ENCODE measurements at regions not wholly inside any gene's neighbourhood (a gene's known extent, or its start where the extent isn't known, plus 50 kb on each side); places are given as distances from the start of the nearest gene placed in this dataset.

DNA sequence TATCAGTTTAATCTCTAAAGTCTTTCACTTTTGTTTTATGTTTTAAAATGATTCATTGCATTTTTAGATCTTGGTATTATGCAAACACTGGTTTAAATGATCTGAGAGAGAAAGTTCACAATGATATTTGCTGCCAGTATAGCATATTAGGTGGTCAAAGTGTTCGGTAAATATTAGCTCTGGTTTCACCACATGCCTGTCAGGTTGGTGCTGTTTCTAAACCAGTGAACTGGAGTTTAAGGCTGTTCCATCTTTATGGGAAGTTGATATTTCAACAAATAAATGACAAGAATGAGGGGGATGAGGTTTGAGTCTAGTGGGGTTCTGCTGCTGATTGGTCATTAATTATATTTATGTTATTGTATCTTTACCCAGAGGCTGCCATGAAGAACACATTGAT, 436.4 kb downstream of the DCDC2C start:
- Histone ChIP-seq H3K4me3 (ENCODE audit: low read length) (no peak overlapping the region), H3K27me3 (ENCODE audit: insufficient read depth, low read length) (no peaks in the 10 kb centered on the region), H3K9ac (ENCODE audit: low read depth, low read length) (no peak overlapping the region), H3K9me3 (ENCODE audit: insufficient read depth, low read depth, low read length) (no peaks in the 10 kb centered on the region), H3K4me1 (ENCODE audit: insufficient read depth, low read length) (no peaks in the 10 kb centered on the region), H3K36me3 (ENCODE audit: insufficient read depth, low read length) (no peaks in the 10 kb centered on the region), H3K27ac (ENCODE audit: low read depth, low read length) (no peak overlapping the region)
- WGBS = 94% methylated on average over 1 of the region's 1 CpG

DNA sequence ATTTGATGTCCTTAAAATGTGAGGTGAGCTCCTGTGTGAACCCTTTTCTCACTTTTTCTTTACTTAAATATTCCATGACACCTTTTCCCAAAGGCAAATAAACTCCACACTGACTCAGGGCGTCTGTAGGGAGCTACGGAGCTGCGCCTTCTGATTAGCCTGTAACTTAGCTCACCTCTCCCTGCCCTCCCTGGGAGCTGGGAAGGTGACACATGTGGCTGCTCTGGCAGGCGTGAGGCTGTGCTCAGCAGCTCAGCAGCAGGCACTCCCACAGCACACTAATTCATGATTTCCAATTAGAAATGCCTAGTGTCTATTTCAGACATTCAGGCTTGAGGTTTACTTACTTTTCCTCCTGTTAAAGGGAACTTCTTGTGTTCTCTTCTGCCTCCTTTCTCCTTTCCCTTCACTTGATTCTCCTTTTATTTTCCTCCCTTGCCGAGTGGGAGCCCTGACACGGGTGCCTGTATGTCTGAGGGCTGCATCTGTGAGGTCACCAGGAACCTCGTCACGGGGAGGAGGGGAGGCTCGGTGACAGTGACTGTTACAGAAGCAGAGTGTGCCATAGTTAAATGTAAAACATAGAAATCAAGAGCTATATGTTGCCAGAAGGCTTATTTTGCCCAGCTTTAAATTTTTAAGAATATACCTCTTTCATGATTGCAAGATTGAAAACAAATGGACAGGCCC, 437.1 kb downstream of the DCDC2C start:
- Histone ChIP-seq H3K36me3 (ENCODE audit: insufficient read depth, low read length) (no peaks in the 10 kb centered on the region), H3K27me3 (ENCODE audit: insufficient read depth, low read length) (no peaks in the 10 kb centered on the region), H3K9me3 (ENCODE audit: insufficient read depth, low read depth, low read length) (no peaks in the 10 kb centered on the region), H3K27ac (ENCODE audit: low read depth, low read length) (no peak overlapping the region), H3K9ac (ENCODE audit: low read depth, low read length) (no peak overlapping the region), H3K4me1 (ENCODE audit: insufficient read depth, low read length) (no peaks in the 10 kb centered on the region), H3K4me3 (ENCODE audit: low read length) (no peak overlapping the region)
- WGBS = 87% methylated on average over 9 of the region's 9 CpGs

DNA sequence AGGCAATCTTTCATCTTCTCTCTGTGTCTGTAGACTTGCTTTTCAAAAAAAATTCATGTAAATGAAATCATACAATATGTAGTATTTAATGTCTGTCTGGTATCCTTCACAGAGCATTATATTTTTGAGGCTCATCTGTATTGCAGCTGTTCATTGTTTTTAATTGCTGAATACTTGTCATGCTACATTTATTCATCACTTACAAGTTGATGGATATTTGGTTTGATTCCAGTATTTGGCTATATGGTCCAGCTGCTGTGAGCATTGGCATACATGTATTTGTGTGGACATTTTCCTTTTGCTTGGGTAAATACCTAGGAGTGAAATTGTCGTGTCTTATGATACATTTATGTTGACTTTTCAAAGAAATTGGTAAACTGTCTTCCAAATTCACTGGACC, 441.4 kb downstream of the DCDC2C start:
- H3K27ac ChIP-seq (ENCODE audit: low read depth, low read length) = no peak overlapping the region
- H3K9ac ChIP-seq (ENCODE audit: low read depth, low read length) = no peak overlapping the region
- peaks cover 12% of the 10 kb centered on the region; the same call in 1 of the 2 replicates for H3K9me3 ChIP-seq (ENCODE audit: insufficient read depth, low read depth, low read length)
- H3K4me3 ChIP-seq (ENCODE audit: low read length) = no peak overlapping the region
- no peaks in the 10 kb centered on the region for H3K36me3 ChIP-seq (ENCODE audit: insufficient read depth, low read length)
- H3K27me3 ChIP-seq (ENCODE audit: insufficient read depth, low read length) = no peaks in the 10 kb centered on the region
- 89% methylated on average over 1 of the region's 1 CpG for WGBS
- no peaks in the 10 kb centered on the region for H3K4me1 ChIP-seq (ENCODE audit: insufficient read depth, low read length)

GRCh38 chr2:4151521-4151920, 448.1 kb downstream of the DCDC2C start:
- Histone ChIP-seq H3K27ac (ENCODE audit: low read depth, low read length) (no peak overlapping the region), H3K36me3 (ENCODE audit: insufficient read depth, low read length) (no peaks in the 10 kb centered on the region), H3K4me1 (ENCODE audit: insufficient read depth, low read length) (no peaks in the 10 kb centered on the region; the same call in 1 of the 2 replicates), H3K9me3 (ENCODE audit: insufficient read depth, low read depth, low read length) (peaks cover 12% of the 10 kb centered on the region; the same call in 1 of the 2 replicates), H3K4me3 (ENCODE audit: low read length) (no peak overlapping the region), H3K27me3 (ENCODE audit: insufficient read depth, low read length) (no peaks in the 10 kb centered on the region), H3K9ac (ENCODE audit: low read depth, low read length) (no peak overlapping the region)
- 76% methylated on average over 1 of the region's 2 CpGs for WGBS

DNA sequence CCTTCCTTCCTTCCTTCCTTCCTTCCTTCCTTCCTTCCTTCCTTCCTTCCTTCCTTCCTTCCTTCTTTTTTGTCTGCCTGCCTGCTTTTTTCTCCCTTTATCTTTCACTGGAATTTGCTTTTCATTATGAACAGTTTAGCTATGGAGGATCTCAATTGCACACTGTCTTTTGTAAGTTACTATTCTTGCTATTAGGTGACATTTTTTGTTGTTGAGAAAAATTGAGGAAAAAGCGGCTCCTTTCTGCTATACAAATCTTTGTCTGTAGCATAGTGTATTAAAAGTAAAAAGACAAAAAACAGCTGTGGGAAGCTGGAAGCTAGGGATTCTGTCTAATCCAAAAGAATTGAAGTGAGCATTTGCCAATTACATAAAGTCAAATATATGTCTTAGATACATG, 448.7 kb downstream of the DCDC2C start:
- Histone ChIP-seq H3K27ac (ENCODE audit: low read depth, low read length) (no peak overlapping the region), H3K4me1 (ENCODE audit: insufficient read depth, low read length) (no peaks in the 10 kb centered on the region; the same call in 1 of the 2 replicates), H3K36me3 (ENCODE audit: insufficient read depth, low read length) (no peaks in the 10 kb centered on the region), H3K4me3 (ENCODE audit: low read length) (no peak overlapping the region), H3K27me3 (ENCODE audit: insufficient read depth, low read length) (no peaks in the 10 kb centered on the region), H3K9ac (ENCODE audit: low read depth, low read length) (no peak overlapping the region), H3K9me3 (ENCODE audit: insufficient read depth, low read depth, low read length) (peaks cover 12% of the 10 kb centered on the region; the same call in 1 of the 2 replicates)
- 100% methylated on average over 1 of the region's 1 CpG for WGBS

DNA sequence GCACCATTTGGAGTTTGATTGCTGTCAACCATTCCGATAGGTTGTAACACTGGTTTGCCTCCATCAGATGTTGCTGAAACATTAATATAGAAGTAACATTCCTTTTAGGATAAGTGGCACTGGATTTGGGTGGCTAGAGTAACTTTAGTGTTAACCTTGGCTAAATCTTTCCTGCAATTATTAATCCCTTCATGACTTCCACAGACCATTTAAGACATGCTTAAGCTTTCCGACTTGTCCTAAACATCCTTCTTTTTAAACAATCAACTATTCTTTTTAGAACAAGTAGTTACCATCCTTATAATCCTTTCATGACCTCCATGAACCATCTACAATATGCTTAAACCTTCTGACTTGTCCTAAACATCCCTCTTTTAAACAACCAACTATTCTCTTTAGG, 465.5 kb downstream of the DCDC2C start:
- Histone ChIP-seq H3K9me3 (ENCODE audit: insufficient read depth, low read depth, low read length) (peaks cover 11% of the 10 kb centered on the region), H3K36me3 (ENCODE audit: insufficient read depth, low read length) (no peaks in the 10 kb centered on the region)
- WGBS = no CpG with 5 or more reads among the region's 2 CpGs

DNA sequence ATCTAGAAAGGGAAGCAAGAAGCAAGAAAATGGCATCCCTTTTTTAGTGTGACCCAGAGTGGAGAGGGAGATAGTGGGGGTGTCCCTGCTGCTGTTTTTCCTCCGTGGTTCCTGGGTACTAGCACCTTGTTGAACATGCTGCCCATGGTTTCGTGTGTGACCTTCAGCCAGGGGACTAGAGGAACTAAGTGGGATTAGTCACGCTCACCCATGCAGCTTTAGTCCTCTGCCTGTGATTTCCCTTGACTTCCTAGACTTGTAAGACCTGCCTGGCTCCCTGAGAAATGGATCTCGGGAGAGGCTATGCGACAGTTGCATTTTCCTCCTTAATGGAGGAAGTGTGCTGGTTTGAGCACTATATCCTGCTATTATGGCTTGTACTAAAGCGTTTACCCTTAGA, 471.4 kb downstream of the DCDC2C start:
- H3K36me3 ChIP-seq (ENCODE audit: insufficient read depth, low read length) = no peaks in the 10 kb centered on the region
- H3K4me1 ChIP-seq (ENCODE audit: insufficient read depth, low read length) = no peaks in the 10 kb centered on the region
- H3K9ac ChIP-seq (ENCODE audit: low read depth, low read length) = no peak overlapping the region
- H3K27ac ChIP-seq (ENCODE audit: low read depth, low read length) = no peak overlapping the region
- peaks cover 21% of the 10 kb centered on the region for H3K9me3 ChIP-seq (ENCODE audit: insufficient read depth, low read depth, low read length)
- WGBS = no CpG with 5 or more reads among the region's 6 CpGs
- no peak overlapping the region for H3K4me3 ChIP-seq (ENCODE audit: low read length)
- H3K27me3 ChIP-seq (ENCODE audit: insufficient read depth, low read length) = no peaks in the 10 kb centered on the region

More for the DNA sequence above, 465.5 kb downstream of the DCDC2C start:
- Histone ChIP-seq H3K27me3 (ENCODE audit: insufficient read depth, low read length) (no peaks in the 10 kb centered on the region), H3K4me1 (ENCODE audit: insufficient read depth, low read length) (no peaks in the 10 kb centered on the region), H3K27ac (ENCODE audit: low read depth, low read length) (no peak overlapping the region), H3K9ac (ENCODE audit: low read depth, low read length) (no peak overlapping the region), H3K4me3 (ENCODE audit: low read length) (no peak overlapping the region)

DNA sequence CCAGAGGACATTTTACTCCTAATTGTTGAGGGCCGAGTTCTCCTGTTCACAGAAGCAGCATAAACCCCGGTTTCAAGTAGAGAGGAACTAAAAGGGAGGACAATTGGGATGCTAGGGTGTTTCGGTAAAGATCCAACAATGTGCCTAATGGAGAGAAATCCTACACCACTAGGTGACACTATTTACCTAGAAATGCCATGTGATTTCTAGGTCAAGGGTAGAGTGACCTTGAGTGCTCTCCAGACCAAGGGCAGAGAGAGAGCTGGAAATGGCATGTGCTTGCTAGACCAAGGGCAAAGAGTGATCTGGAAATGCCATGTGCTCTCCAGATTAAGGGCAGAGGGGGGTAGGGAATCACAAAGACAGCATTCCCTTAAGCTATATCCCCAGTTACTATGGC, 472.0 kb downstream of the DCDC2C start:
- no peaks in the 10 kb centered on the region for H3K36me3 ChIP-seq (ENCODE audit: insufficient read depth, low read length)
- H3K4me1 ChIP-seq (ENCODE audit: insufficient read depth, low read length) = no peaks in the 10 kb centered on the region
- no peaks in the 10 kb centered on the region for H3K27me3 ChIP-seq (ENCODE audit: insufficient read depth, low read length)
- peaks cover 21% of the 10 kb centered on the region for H3K9me3 ChIP-seq (ENCODE audit: insufficient read depth, low read depth, low read length)
- H3K4me3 ChIP-seq (ENCODE audit: low read length) = no peak overlapping the region
- no CpG with 5 or more reads among the region's 3 CpGs for whole genome bisulfite sequencing
- H3K27ac ChIP-seq (ENCODE audit: low read depth, low read length) = no peak overlapping the region
- H3K9ac ChIP-seq (ENCODE audit: low read depth, low read length) = no peak overlapping the region

DNA sequence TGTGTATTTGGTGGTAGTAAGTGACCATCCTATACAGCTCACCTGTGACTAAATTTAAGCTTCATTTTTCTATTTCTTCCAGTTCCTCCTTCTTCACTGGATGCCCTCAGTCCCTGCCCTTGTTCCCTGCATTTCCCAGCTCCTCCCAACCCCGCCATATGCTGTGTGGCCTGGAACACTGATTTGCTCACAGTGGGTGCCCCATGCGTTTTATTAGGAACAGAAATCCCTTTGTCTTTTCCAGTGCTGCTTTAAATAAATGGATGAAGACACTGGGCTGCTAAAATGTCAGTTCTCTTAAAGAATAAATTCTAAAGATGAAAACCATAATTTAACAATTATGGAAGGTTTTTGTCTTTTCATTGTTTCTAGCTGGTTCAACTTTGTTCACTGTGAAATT, 477.3 kb downstream of the DCDC2C start:
- no peak overlapping the region for H3K4me3 ChIP-seq (ENCODE audit: low read length)

GRCh38 chr2:4181062-4181461, 477.7 kb downstream of the DCDC2C start:
- WGBS = 94% methylated on average over 1 of the region's 1 CpG
- no peaks in the 10 kb centered on the region for H3K4me1 ChIP-seq (ENCODE audit: insufficient read depth, low read length)
- H3K9me3 ChIP-seq (ENCODE audit: insufficient read depth, low read depth, low read length) = peaks cover 17% of the 10 kb centered on the region
- no peak overlapping the region for H3K27ac ChIP-seq (ENCODE audit: low read depth, low read length)
- H3K4me3 ChIP-seq (ENCODE audit: low read length) = no peak overlapping the region
- H3K27me3 ChIP-seq (ENCODE audit: insufficient read depth, low read length) = no peaks in the 10 kb centered on the region
- H3K36me3 ChIP-seq (ENCODE audit: insufficient read depth, low read length) = no peaks in the 10 kb centered on the region
- H3K9ac ChIP-seq (ENCODE audit: low read depth, low read length) = no peak overlapping the region

More for the DNA sequence above, 477.3 kb downstream of the DCDC2C start:
- H3K4me1 ChIP-seq (ENCODE audit: insufficient read depth, low read length) = no peaks in the 10 kb centered on the region
- peaks cover 21% of the 10 kb centered on the region for H3K9me3 ChIP-seq (ENCODE audit: insufficient read depth, low read depth, low read length)
- no peaks in the 10 kb centered on the region for H3K27me3 ChIP-seq (ENCODE audit: insufficient read depth, low read length)
- WGBS = 89% methylated on average over 2 of the region's 2 CpGs
- H3K27ac ChIP-seq (ENCODE audit: low read depth, low read length) = no peak overlapping the region
- no peaks in the 10 kb centered on the region for H3K36me3 ChIP-seq (ENCODE audit: insufficient read depth, low read length)
- H3K9ac ChIP-seq (ENCODE audit: low read depth, low read length) = no peak overlapping the region

GRCh38 chr2:4188561-4188960, 485.2 kb downstream of the DCDC2C start:
- Histone ChIP-seq H3K4me3 (ENCODE audit: low read length) (no peak overlapping the region), H3K36me3 (ENCODE audit: insufficient read depth, low read length) (no peaks in the 10 kb centered on the region), H3K4me1 (ENCODE audit: insufficient read depth, low read length) (no peaks in the 10 kb centered on the region), H3K27ac (ENCODE audit: low read depth, low read length) (no peak overlapping the region), H3K9ac (ENCODE audit: low read depth, low read length) (no peak overlapping the region), H3K27me3 (ENCODE audit: insufficient read depth, low read length) (no peaks in the 10 kb centered on the region), H3K9me3 (ENCODE audit: insufficient read depth, low read depth, low read length) (peaks cover 22% of the 10 kb centered on the region)
- WGBS = 95% methylated on average over 2 of the region's 2 CpGs

- WGBS = 93% methylated on average over 5 of the region's 5 CpGs
- Histone ChIP-seq H3K36me3 (ENCODE audit: insufficient read depth, low read length) (no peaks in the 10 kb centered on the region), H3K27ac (ENCODE audit: low read depth, low read length) (no peak overlapping the region), H3K4me3 (ENCODE audit: low read length) (no peak overlapping the region), H3K4me1 (ENCODE audit: insufficient read depth, low read length) (no peaks in the 10 kb centered on the region), H3K9ac (ENCODE audit: low read depth, low read length) (no peak overlapping the region), H3K27me3 (ENCODE audit: insufficient read depth, low read length) (no peaks in the 10 kb centered on the region), H3K9me3 (ENCODE audit: insufficient read depth, low read depth, low read length) (peaks cover 22% of the 10 kb centered on the region)
These were observed 487.2 kb downstream of the DCDC2C start for GRCh38 chr2:4190548-4190947.

Data from HUES64 (cell line).